HG03521 (cell line): ENCODE measurements at regions not wholly inside any gene's neighbourhood (a gene's known extent, or its start where the extent isn't known, plus 50 kb on each side); places are given as distances from the start of the nearest gene placed in this dataset.

Source experiments
- ATAC-seq: cut with Tn5 transposase; IDR thresholded peaks from one replicate; pipeline ENCODE4 v1.9.1; 2021; ENCODE audit warnings: mild to moderate bottlenecking, moderate library complexity; ENCODE audit not compliant: unreplicated experiment

- ATAC-seq: no peak
Measured at GRCh38 chr9:91039125-91039834, 237.7 kb downstream of the SYK start.

GRCh38 chr9:91039835-91040140 is 238.2 kb downstream of the SYK start:
- ATAC-seq: no peak

- ATAC-seq: no peak
Measured at GRCh38 chr9:91040371-91041215, 239.0 kb downstream of the SYK start.

- ATAC-seq: no peak
Measured at GRCh38 chr9:91042024-91042423, 240.4 kb downstream of the SYK start.

- no peak for ATAC-seq
Measured at GRCh38 chr9:91042541-91042940, 240.9 kb downstream of the SYK start.

- ATAC-seq: no peak
Measured at GRCh38 chr9:91043056-91043810, 241.6 kb downstream of the SYK start.

- ATAC-seq: no peak
Measured at GRCh38 chr9:91043811-91044175, 242.2 kb downstream of the SYK start.

- no peak for ATAC-seq
Measured at GRCh38 chr9:91044354-91044753, 242.7 kb downstream of the SYK start.

- no peak for ATAC-seq
Measured at GRCh38 chr9:91045041-91045440, 243.4 kb downstream of the SYK start.

GRCh38 chr9:91047529-91047928 is 245.9 kb downstream of the SYK start:
- no peak for ATAC-seq

- no peak for ATAC-seq
Measured at GRCh38 chr9:91047993-91048607, 246.5 kb downstream of the SYK start.

GRCh38 chr9:91048749-91049148 is 247.1 kb downstream of the SYK start:
- ATAC-seq: no peak

- no peak for ATAC-seq
Measured at GRCh38 chr9:91053824-91054223, 252.2 kb downstream of the SYK start.

GRCh38 chr9:91055845-91056244 is 254.2 kb downstream of the SYK start:
- no peak for ATAC-seq

- ATAC-seq: no peak
Measured at GRCh38 chr9:91056486-91056885, 254.9 kb downstream of the SYK start.

GRCh38 chr9:91056917-91057316 is 255.3 kb downstream of the SYK start:
- ATAC-seq: no peak

- ATAC-seq: no peak
Measured at GRCh38 chr9:91059713-91060112, 258.1 kb downstream of the SYK start.

- ATAC-seq: no peak
Measured at GRCh38 chr9:91060520-91061343, 259.1 kb downstream of the SYK start.

GRCh38 chr9:91061506-91061905 is 259.9 kb downstream of the SYK start:
- no peak for ATAC-seq

- ATAC-seq: no peak
Measured at GRCh38 chr9:91062281-91062680, 260.7 kb downstream of the SYK start.

- ATAC-seq: no peak
Measured at GRCh38 chr9:91063471-91063870, 261.9 kb downstream of the SYK start.
